ENCODE measurements at regions not wholly inside any gene's neighbourhood (a gene's known extent, or its start where the extent isn't known, plus 50 kb on each side); places are given as distances from the start of the nearest gene placed in this dataset.

GRCh38 chrX:138761380-138761779 lies 49.9 kb upstream of the FGF13 start:
- DNase-seq (ENCODE audit: low spot score) = no peak

Data from umbilical cord (tissue), 1 donor.